Stimulated activated CD4-positive, alpha-beta T cell treated with anti-CD3 and anti-CD28 coated beads, Interleukin-15, amount 100 ng/mL, for 1 hour (primary cell): ENCODE measurements at regions not wholly inside any gene's neighbourhood (a gene's known extent, or its start where the extent isn't known, plus 50 kb on each side); places are given as distances from the start of the nearest gene placed in this dataset.

Source experiments
- DNase-seq, 2 donors: peaks; one replicate each; pipeline ENCODE4 v3.0.0-alpha.2; 2020; ENCODE audit warnings: low read depth in 1 of 2, low spot score in 1 of 2

- no peak for DNase-seq
Measured at GRCh38 chr2:120897399-120897798, 161.7 kb downstream of the GLI2 start.

GRCh38 chr2:120898496-120898895 is 162.8 kb downstream of the GLI2 start:
- DNase-seq = no peak

- DNase-seq = no peak
Measured at GRCh38 chr2:120898961-120899750, 163.5 kb downstream of the GLI2 start.

GRCh38 chr2:120899771-120900170 is 164.1 kb downstream of the GLI2 start:
- DNase-seq = no peak

GRCh38 chr2:120901201-120901600 is 165.5 kb downstream of the GLI2 start:
- DNase-seq = no peak

GRCh38 chr2:120902592-120902991 is 166.9 kb downstream of the GLI2 start:
- DNase-seq = no peak

GRCh38 chr2:120904379-120904778 is 168.7 kb downstream of the GLI2 start:
- DNase-seq = no peak

- DNase-seq = no peak
Measured at GRCh38 chr2:120904830-120905234, 169.2 kb downstream of the GLI2 start.

GRCh38 chr2:120905298-120905697 is 169.6 kb downstream of the GLI2 start:
- no peak for DNase-seq

- DNase-seq = no peak
Measured at GRCh38 chr2:120905824-120906571, 170.3 kb downstream of the GLI2 start.

- no peak for DNase-seq
Measured at GRCh38 chr2:120906914-120907313, 171.2 kb downstream of the GLI2 start.

GRCh38 chr2:120907822-120908221 is 172.2 kb downstream of the GLI2 start:
- DNase-seq = no peak

GRCh38 chr2:120908314-120908975 is 172.8 kb downstream of the GLI2 start:
- DNase-seq = no peak

- DNase-seq = no peak
Measured at GRCh38 chr2:120909102-120909501, 173.4 kb downstream of the GLI2 start.

GRCh38 chr2:120910164-120910563 is 174.5 kb downstream of the GLI2 start:
- no peak for DNase-seq

GRCh38 chr2:120910956-120911951 is 175.6 kb downstream of the GLI2 start:
- DNase-seq = no peak

GRCh38 chr2:120912101-120912985 is 176.7 kb downstream of the GLI2 start:
- no peak for DNase-seq

GRCh38 chr2:120913972-120914838 is 178.5 kb downstream of the GLI2 start:
- DNase-seq = no peak
